HEK293T (cell line): ENCODE measurements at regions not wholly inside any gene's neighbourhood (a gene's known extent, or its start where the extent isn't known, plus 50 kb on each side); places are given as distances from the start of the nearest gene placed in this dataset.

ENCODE experiments used
- BHLHE40 ChIP-seq: fragments of 450-650 bp; IDR thresholded peaks from 2 replicates; pipeline ENCODE4 v1.6.1; 2016; ENCODE audit warnings: mild to moderate bottlenecking, moderate library complexity, borderline replicate concordance
- ELF4 ChIP-seq: fragments of 450-650 bp; IDR thresholded peaks from 2 replicates; pipeline ENCODE4 v1.6.1; 2017; ENCODE audit warnings: antibody characterized with exemption
- L3MBTL2 ChIP-seq: fragments of 450-650 bp; conservative IDR thresholded peaks from 2 replicates; pipeline ENCODE4 v1.6.1; 2016; ENCODE audit warnings: mild to moderate bottlenecking
- NFRKB ChIP-seq: fragments of 450-650 bp; IDR thresholded peaks from 2 replicates; pipeline ENCODE4 v1.6.1; 2016; ENCODE audit warnings: mild to moderate bottlenecking, moderate library complexity
- ZNF384 ChIP-seq: fragments of 450-650 bp; IDR thresholded peaks from 2 replicates; pipeline ENCODE4 v1.6.1; 2016

- TF ChIP-seq ZNF384, result no peak
- no peak for TF ChIP-seq BHLHE40
- no peak for TF ChIP-seq NFRKB
- no peak for TF ChIP-seq L3MBTL2
- no peak for TF ChIP-seq ELF4
These were observed 145.4 kb downstream of the NECTIN1 start for GRCh38 chr11:119583585-119583984.
